Breast epithelium (tissue), 3 donors: ENCODE measurements at regions not wholly inside any gene's neighbourhood (a gene's known extent, or its start where the extent isn't known, plus 50 kb on each side); places are given as distances from the start of the nearest gene placed in this dataset.

ENCODE experiments used
- POLR2A ChIP-seq: fragments of 450-650 bp; IDR thresholded peaks from one replicate; pipeline ENCODE4 v1.6.1; 2016; ENCODE audit warnings: antibody characterized with exemption, mild to moderate bottlenecking, moderate library complexity
- POLR2AphosphoS5 ChIP-seq, 3 donors: sonication (generic); formaldehyde crosslinking; IDR thresholded peaks; one replicate each; pipeline ENCODE4 v1.6.1; 2017; ENCODE audit warnings: antibody characterized with exemption in 3 of 3
- TF ChIP-seq, protein P1 (sequence below), 3 donors: fragments of 450-650 bp; IDR thresholded peaks; one replicate each; pipeline ENCODE4 v1.5.1; 2016 to 2017; ENCODE audit warnings: antibody characterized with exemption in 3 of 3, mild to moderate bottlenecking in 3 of 3, moderate library complexity in 3 of 3

DNA sequence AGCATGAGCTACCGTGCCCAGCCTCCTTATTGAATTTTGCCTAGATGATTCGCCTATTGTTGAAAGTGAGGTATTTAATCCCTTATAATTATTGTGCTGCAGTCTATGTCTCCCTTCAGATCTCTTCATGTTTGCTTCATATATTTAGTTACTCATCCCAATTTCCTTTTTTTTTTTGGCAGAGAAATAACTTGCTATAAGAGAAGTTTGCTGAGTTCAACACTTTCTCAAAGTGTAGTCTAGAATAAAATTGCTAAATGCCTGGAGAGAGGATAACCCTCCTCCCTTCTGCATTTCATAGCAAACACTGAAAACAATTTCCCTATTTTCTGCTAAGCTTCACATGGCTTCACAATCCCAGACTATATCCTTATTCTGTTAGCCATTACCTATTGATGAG, 136.6 kb upstream of the CD180 start:
- TF ChIP-seq, protein P1, sequence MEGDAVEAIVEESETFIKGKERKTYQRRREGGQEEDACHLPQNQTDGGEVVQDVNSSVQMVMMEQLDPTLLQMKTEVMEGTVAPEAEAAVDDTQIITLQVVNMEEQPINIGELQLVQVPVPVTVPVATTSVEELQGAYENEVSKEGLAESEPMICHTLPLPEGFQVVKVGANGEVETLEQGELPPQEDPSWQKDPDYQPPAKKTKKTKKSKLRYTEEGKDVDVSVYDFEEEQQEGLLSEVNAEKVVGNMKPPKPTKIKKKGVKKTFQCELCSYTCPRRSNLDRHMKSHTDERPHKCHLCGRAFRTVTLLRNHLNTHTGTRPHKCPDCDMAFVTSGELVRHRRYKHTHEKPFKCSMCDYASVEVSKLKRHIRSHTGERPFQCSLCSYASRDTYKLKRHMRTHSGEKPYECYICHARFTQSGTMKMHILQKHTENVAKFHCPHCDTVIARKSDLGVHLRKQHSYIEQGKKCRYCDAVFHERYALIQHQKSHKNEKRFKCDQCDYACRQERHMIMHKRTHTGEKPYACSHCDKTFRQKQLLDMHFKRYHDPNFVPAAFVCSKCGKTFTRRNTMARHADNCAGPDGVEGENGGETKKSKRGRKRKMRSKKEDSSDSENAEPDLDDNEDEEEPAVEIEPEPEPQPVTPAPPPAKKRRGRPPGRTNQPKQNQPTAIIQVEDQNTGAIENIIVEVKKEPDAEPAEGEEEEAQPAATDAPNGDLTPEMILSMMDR (IDR thresholded peaks at IDR 0.05): no peak
- TF ChIP-seq POLR2A: no peak
- no peak for TF ChIP-seq POLR2AphosphoS5 (IDR thresholded peaks at IDR 0.05)
